ENCODE measurements at regions not wholly inside any gene's neighbourhood (a gene's known extent, or its start where the extent isn't known, plus 50 kb on each side); places are given as distances from the start of the nearest gene placed in this dataset.

- TF ChIP-seq TCF7L2 (IDR thresholded peaks at IDR 0.05; ENCODE audit: low read depth, low read length) (no peak), SLC30A9 (CRISPR knock-in tag; IDR thresholded peaks at IDR 0.05) (no peak), ZNF263 (CRISPR knock-in tag; IDR thresholded peaks at IDR 0.05; ENCODE audit: borderline replicate concordance) (no peak), E2F5 (CRISPR knock-in tag; IDR thresholded peaks at IDR 0.05) (no peak), GTF3C2 (IDR thresholded peaks at IDR 0.05; ENCODE audit: borderline replicate concordance, extremely low read depth, insufficient read length) (no peak), POLR2AphosphoS5 (IDR thresholded peaks at IDR 0.05; ENCODE audit: control insufficient read depth, insufficient read depth, low read depth, low read length) (no peak)
Measured at GRCh38 chr6:16816891-16817290, 55.6 kb upstream of the ATXN1 start.

Data from K562 (cell line).